ENCODE measurements at regions not wholly inside any gene's neighbourhood (a gene's known extent, or its start where the extent isn't known, plus 50 kb on each side); places are given as distances from the start of the nearest gene placed in this dataset.

- TF ChIP-seq ZSCAN32 (CRISPR knock-in tag; IDR thresholded peaks at IDR 0.05), result no peak
- TF ChIP-seq FOSL1 (tag; conservative IDR thresholded peaks at IDR 0.05), result no peak
- no peak for TF ChIP-seq REST (IDR thresholded peaks at IDR 0.05; ENCODE audit: borderline replicate concordance)
- no peak for TF ChIP-seq REST (CRISPR knock-in tag; IDR thresholded peaks at IDR 0.05; ENCODE audit: low read depth)
- TF ChIP-seq EZH2 (IDR thresholded peaks at IDR 0.05; ENCODE audit: borderline replicate concordance, low read depth, low read length), result no peak
- no peak for TF ChIP-seq ZNF79 (CRISPR knock-in tag; IDR thresholded peaks at IDR 0.05; ENCODE audit: low read depth)
- TF ChIP-seq KDM1A (IDR thresholded peaks at IDR 0.05), result no peak
- no peak for TF ChIP-seq ZNF707 (CRISPR knock-in tag; conservative IDR thresholded peaks at IDR 0.05)
- no peak for TF ChIP-seq CTCF (IDR thresholded peaks at IDR 0.05 in 2 of 3, conservative IDR thresholded peaks at IDR 0.05 in 1 of 3; ENCODE audit: insufficient read depth in 2 of 3, low read depth in 1 of 3, low read length in 3 of 3)
- no peak for TF ChIP-seq CBX8 (IDR thresholded peaks at IDR 0.05; ENCODE audit: borderline replicate concordance, extremely low read depth, low read depth, low read length, poor library complexity, severe bottlenecking)
- no peak for TF ChIP-seq SETDB1 (IDR thresholded peaks at IDR 0.05; ENCODE audit: low read length)
Observed at GRCh38 chr20:24862606-24863005, 86.5 kb upstream of the CST7 start.
